ENCODE measurements at regions not wholly inside any gene's neighbourhood (a gene's known extent, or its start where the extent isn't known, plus 50 kb on each side); places are given as distances from the start of the nearest gene placed in this dataset.
"Not testable (repeated sequence)": the region's sequence is repeated elsewhere in the genome, so short reads cannot be mapped to it uniquely, and the experiment has no call there.

GRCh38 chr10:53029449-53029848 is 256.9 kb upstream of the MBL2 start:
- TF ChIP-seq POLR2A (IDR thresholded peaks at IDR 0.05; ENCODE audit: low read depth, low read length) (no peak), POU2F2 (IDR thresholded peaks at IDR 0.05; ENCODE audit: low read depth, low read length) (no peak), POLR2AphosphoS5 (IDR thresholded peaks at IDR 0.05; ENCODE audit: low read depth, low read length) (no peak), SPI1 (IDR thresholded peaks at IDR 0.05; ENCODE audit: low read depth, low read length) (no peak), TAF1 (IDR thresholded peaks at IDR 0.05; ENCODE audit: low read depth, low read length) (no peak), PAX5 (IDR thresholded peaks at IDR 0.05; ENCODE audit: insufficient read depth, low read length, severe bottlenecking) (no peak)
- FAIRE-seq (no peak), DNase-seq (ENCODE audit: insufficient read length, low spot score) (no peak)

DNA sequence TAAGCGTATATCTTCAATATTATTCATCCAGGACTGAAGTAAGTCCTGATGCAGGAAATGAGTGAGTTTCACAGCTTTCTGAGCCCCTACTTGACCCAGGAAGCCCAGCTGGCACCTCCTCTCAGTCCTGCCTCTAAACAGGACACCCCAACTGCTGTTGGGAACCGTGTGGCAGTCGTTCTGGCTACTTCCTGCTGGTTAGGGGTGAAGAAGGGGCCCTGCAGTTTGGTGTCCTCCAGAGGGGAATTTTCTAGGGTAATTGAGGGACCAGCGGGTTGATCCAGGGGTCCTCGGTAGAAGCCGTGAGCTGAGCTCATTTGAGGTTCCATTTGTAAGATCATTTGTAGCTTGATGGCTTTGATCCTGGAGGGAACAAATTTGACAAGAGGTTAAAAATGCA is 253.2 kb upstream of the MBL2 start:
- not testable (repeated sequence) for DNase-seq (ENCODE audit: insufficient read length, low spot score); FAIRE-seq

- FAIRE-seq, result no peak
- TF ChIP-seq SPI1 (IDR thresholded peaks at IDR 0.05; ENCODE audit: low read depth, low read length) (no peak), PAX5 (IDR thresholded peaks at IDR 0.05; ENCODE audit: insufficient read depth, low read length, severe bottlenecking) (no peak), POLR2AphosphoS5 (IDR thresholded peaks at IDR 0.05; ENCODE audit: low read depth, low read length) (no peak), TAF1 (IDR thresholded peaks at IDR 0.05; ENCODE audit: low read depth, low read length) (no peak), POLR2A (IDR thresholded peaks at IDR 0.05; ENCODE audit: low read depth, low read length) (no peak), POU2F2 (IDR thresholded peaks at IDR 0.05; ENCODE audit: low read depth, low read length) (no peak)
- DNase-seq (ENCODE audit: insufficient read length, low spot score), result no peak
Observed at GRCh38 chr10:53025172-53025711, 252.7 kb upstream of the MBL2 start.

DNA sequence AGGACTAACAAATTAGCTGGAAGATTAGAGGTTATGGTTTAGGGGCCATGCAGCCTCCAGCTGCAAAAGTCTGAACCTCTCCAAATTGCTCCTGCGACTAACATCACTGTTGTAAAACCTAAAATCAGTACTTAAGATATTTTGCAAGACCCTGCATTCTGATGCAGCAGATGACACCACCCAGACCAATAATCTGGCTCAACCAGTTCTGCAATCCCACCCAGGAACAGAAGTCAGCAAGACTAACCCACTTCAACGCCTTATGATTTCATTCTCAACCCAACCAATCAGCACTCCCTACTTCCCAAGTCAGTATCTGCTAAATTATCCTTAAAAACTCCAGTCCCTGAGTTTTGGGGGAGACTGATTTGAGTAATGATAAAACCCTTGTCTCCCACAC is 250.8 kb upstream of the MBL2 start:
- FAIRE-seq (no peak), DNase-seq (ENCODE audit: insufficient read length, low spot score) (no peak)
- TF ChIP-seq TAF1 (IDR thresholded peaks at IDR 0.05; ENCODE audit: low read depth, low read length) (no peak), POLR2AphosphoS5 (IDR thresholded peaks at IDR 0.05; ENCODE audit: low read depth, low read length) (no peak)

DNA sequence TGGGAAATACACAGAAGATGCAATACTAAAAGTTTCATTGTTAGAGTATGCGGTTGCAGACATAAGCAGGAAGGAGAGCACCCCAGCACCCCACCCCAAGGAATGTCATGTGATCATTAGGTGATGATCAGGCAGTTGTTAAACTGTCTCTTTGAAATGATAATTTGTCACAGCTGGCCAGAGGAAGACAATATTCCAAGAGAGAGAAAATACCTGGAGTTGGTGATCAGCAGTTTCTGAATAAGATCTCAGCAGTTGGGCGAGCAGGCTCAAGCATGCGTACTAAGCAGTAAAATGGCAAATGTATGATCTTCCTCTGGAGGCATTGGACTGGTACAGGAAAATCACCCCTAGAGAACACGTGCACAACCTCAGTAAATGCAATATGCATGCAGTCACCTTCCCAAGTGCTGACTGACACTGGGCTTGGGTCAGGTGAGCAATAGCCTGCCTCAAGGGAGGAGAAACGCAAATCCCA is 250.1 kb upstream of the MBL2 start:
- no peak for DNase-seq (ENCODE audit: insufficient read length, low spot score)
- FAIRE-seq, result peak; percentile 38
- TF ChIP-seq PAX5 (IDR thresholded peaks at IDR 0.05; ENCODE audit: insufficient read depth, low read length, severe bottlenecking), result no peak
- no peak for TF ChIP-seq POLR2AphosphoS5 (IDR thresholded peaks at IDR 0.05; ENCODE audit: low read depth, low read length)
- TF ChIP-seq POU2F2 (IDR thresholded peaks at IDR 0.05; ENCODE audit: low read depth, low read length), result no peak
- no peak for TF ChIP-seq SPI1 (IDR thresholded peaks at IDR 0.05; ENCODE audit: low read depth, low read length)
- no peak for TF ChIP-seq TAF1 (IDR thresholded peaks at IDR 0.05; ENCODE audit: low read depth, low read length)
- no peak for TF ChIP-seq POLR2A (IDR thresholded peaks at IDR 0.05; ENCODE audit: low read depth, low read length)

DNA sequence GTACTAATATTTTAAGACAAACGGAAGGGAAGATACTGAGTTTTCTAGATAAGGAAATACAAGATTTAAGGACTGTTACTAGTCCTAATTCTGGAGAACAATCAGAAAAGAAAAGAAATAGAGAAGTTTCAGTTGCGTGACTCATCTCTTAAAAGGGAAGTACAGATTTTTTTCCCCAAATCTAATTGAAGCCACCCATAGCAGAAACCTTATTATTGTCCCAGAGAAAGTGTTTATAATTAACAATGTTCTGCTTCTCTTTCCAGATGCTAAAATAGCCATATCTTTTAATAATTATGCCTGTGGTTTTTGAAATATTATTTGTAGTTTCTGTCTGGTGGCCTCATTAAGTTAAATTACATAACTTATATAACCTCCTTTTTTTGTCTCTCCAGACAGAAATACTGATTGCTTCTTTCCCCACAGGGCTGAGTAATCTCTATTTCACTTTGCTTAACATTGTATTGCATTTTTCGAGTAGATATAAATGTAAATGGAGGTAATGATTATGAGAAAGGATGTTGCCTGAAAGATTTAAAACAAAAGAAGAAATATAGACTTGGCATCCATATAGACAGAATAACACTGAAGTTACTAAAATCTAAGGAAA is 240.7 kb upstream of the MBL2 start:
- TF ChIP-seq TAF1 (IDR thresholded peaks at IDR 0.05; ENCODE audit: low read depth, low read length) (no peak), SPI1 (IDR thresholded peaks at IDR 0.05; ENCODE audit: low read depth, low read length) (peak; percentile 34; the same call in 1 of the 2 replicates), POU2F2 (IDR thresholded peaks at IDR 0.05; ENCODE audit: low read depth, low read length) (no peak), POLR2AphosphoS5 (IDR thresholded peaks at IDR 0.05; ENCODE audit: low read depth, low read length) (no peak), POLR2A (IDR thresholded peaks at IDR 0.05; ENCODE audit: low read depth, low read length) (no peak)
- FAIRE-seq (no peak), DNase-seq (ENCODE audit: insufficient read length, low spot score) (no peak)

DNA sequence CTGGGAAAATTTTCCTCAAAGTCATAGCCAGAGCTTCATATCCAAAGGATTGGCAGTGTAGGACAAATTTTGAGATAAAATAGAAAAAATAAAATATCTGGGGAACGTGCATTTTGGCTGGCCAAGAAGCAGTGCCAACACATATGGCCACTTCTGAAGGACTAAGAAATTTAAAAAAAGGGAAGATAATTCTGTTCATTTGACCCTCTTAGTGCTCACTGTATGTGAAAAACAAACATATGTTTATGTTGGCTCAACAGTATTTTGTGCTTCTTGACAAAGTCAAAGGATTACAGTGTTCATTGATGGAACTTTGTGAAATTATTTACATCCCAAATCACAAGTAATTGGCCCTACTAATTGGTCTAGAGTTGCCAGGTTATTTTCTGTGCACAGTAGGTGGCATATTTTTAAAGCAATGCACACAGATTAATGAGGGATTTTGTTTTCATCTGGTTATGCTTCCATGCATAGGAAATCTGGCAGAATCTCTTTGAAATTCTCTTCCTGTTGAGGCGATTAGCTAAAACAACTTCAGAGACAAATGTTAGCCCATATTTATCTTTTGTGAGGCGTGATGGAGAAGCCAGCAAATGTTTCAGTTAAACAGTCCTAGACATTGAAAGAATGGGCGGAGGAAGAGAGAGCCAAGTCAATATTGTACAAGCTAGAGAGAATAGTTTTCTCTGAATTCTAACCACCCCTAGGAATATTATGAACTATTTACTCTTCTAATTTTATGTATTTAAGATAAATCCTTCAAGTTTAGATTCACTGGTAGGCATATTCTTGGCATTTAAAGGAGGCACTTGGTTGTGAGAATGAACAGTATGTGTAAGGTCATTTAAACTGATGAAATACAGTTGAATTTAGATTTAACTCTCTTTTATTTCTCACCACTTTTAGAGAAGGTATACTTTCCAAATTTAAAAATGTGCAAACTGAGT is 237.7 kb upstream of the MBL2 start:
- TF ChIP-seq POU2F2 (IDR thresholded peaks at IDR 0.05; ENCODE audit: low read depth, low read length), result no peak
- no peak for TF ChIP-seq SPI1 (IDR thresholded peaks at IDR 0.05; ENCODE audit: low read depth, low read length)
- no peak for TF ChIP-seq PAX5 (IDR thresholded peaks at IDR 0.05; ENCODE audit: insufficient read depth, low read length, severe bottlenecking)
- no peak for TF ChIP-seq POLR2AphosphoS5 (IDR thresholded peaks at IDR 0.05; ENCODE audit: low read depth, low read length)
- no peak for TF ChIP-seq POLR2A (IDR thresholded peaks at IDR 0.05; ENCODE audit: low read depth, low read length)
- TF ChIP-seq TAF1 (IDR thresholded peaks at IDR 0.05; ENCODE audit: low read depth, low read length), result no peak
- DNase-seq (ENCODE audit: insufficient read length, low spot score) (no peak), FAIRE-seq (no peak)

GRCh38 chr10:53007527-53007842 is 234.9 kb upstream of the MBL2 start:
- no peak for DNase-seq (ENCODE audit: insufficient read length, low spot score)
- TF ChIP-seq POLR2AphosphoS5 (IDR thresholded peaks at IDR 0.05; ENCODE audit: low read depth, low read length), result no peak
- TF ChIP-seq SPI1 (IDR thresholded peaks at IDR 0.05; ENCODE audit: low read depth, low read length), result 0 out of 2 replicates have a peak, but pooled peaks have one; percentile 32
- FAIRE-seq, result no peak

- DNase-seq (ENCODE audit: insufficient read length, low spot score) (no peak), FAIRE-seq (no peak)
Observed at GRCh38 chr10:53006663-53007526, 234.3 kb upstream of the MBL2 start.

More at GRCh38 chr10:53006663-53007526, 234.3 kb upstream of the MBL2 start:
- no peak for TF ChIP-seq TAF1 (IDR thresholded peaks at IDR 0.05; ENCODE audit: low read depth, low read length)
- TF ChIP-seq PAX5 (IDR thresholded peaks at IDR 0.05; ENCODE audit: insufficient read depth, low read length, severe bottlenecking), result no peak
- no peak for TF ChIP-seq POU2F2 (IDR thresholded peaks at IDR 0.05; ENCODE audit: low read depth, low read length)
- no peak for TF ChIP-seq SPI1 (IDR thresholded peaks at IDR 0.05; ENCODE audit: low read depth, low read length)
- no peak for TF ChIP-seq POLR2AphosphoS5 (IDR thresholded peaks at IDR 0.05; ENCODE audit: low read depth, low read length)
- no peak for TF ChIP-seq POLR2A (IDR thresholded peaks at IDR 0.05; ENCODE audit: low read depth, low read length)
